ENCODE measurements at regions not wholly inside any gene's neighbourhood (a gene's known extent, or its start where the extent isn't known, plus 50 kb on each side); places are given as distances from the start of the nearest gene placed in this dataset.
"Not testable (repeated sequence)": the region's sequence is repeated elsewhere in the genome, so short reads cannot be mapped to it uniquely, and the experiment has no call there.

- no peaks in the 10 kb centered on the region for H3K4me1 ChIP-seq (ENCODE audit: control insufficient read depth in 1 of 2, insufficient read depth in 2 of 2, low read length in 2 of 2)
- 92 to 93% methylated on average over 4 of the region's 4 CpGs for WGBS, 2 donors
- no peak for ATAC-seq (ENCODE audit: low FRiP score)
- intact Hi-C loops (cut with DNase I) = no loop called here
- H3K27ac ChIP-seq (ENCODE audit: low read depth in 1 of 2, low read length in 2 of 2) = no peak overlapping the region
- no peaks in the 10 kb centered on the region for H3K27me3 ChIP-seq (ENCODE audit: control insufficient read depth in 1 of 2, insufficient read depth in 2 of 2, low read length in 1 of 2)
- no peaks in the 10 kb centered on the region for H3K9me3 ChIP-seq (ENCODE audit: control insufficient read depth, low read length)
- H3K36me3 ChIP-seq (ENCODE audit: control insufficient read depth in 1 of 2, insufficient read depth in 2 of 2, low read length in 1 of 2) = no peaks in the 10 kb centered on the region
- H3K4me3 ChIP-seq (ENCODE audit: low read length in 2 of 2) = no peak overlapping the region
- DNase-seq = no peak
Measured at GRCh38 chr18:11368020-11368419, 218.7 kb upstream of the PIEZO2 start.

GRCh38 chr18:11367351-11367750 lies 218.0 kb upstream of the PIEZO2 start:
- ATAC-seq (ENCODE audit: low FRiP score) = no peak
- H3K4me3 ChIP-seq (ENCODE audit: low read length in 2 of 2) = no peak overlapping the region
- no peaks in the 10 kb centered on the region for H3K27me3 ChIP-seq (ENCODE audit: control insufficient read depth in 1 of 2, insufficient read depth in 2 of 2, low read length in 1 of 2)
- no peaks in the 10 kb centered on the region for H3K4me1 ChIP-seq (ENCODE audit: control insufficient read depth in 1 of 2, insufficient read depth in 2 of 2, low read length in 2 of 2)
- no peak for DNase-seq
- H3K9me3 ChIP-seq (ENCODE audit: control insufficient read depth, low read length) = no peaks in the 10 kb centered on the region
- intact Hi-C loops (cut with DNase I) = no loop called here
- no peaks in the 10 kb centered on the region for H3K36me3 ChIP-seq (ENCODE audit: control insufficient read depth in 1 of 2, insufficient read depth in 2 of 2, low read length in 1 of 2)
- no peak overlapping the region for H3K27ac ChIP-seq (ENCODE audit: low read depth in 1 of 2, low read length in 2 of 2)

- no peak overlapping the region for H3K27ac ChIP-seq (ENCODE audit: low read depth in 1 of 2, low read length in 2 of 2)
- no peak for DNase-seq
- 25 to 27% methylated on average over 4 of the region's 4 CpGs for WGBS, 2 donors
- intact Hi-C loops (cut with DNase I) = no loop called here
- no peaks in the 10 kb centered on the region for H3K36me3 ChIP-seq (ENCODE audit: control insufficient read depth in 1 of 2, insufficient read depth in 2 of 2, low read length in 1 of 2)
- H3K4me3 ChIP-seq (ENCODE audit: low read length in 2 of 2) = no peak overlapping the region
- H3K4me1 ChIP-seq (ENCODE audit: control insufficient read depth in 1 of 2, insufficient read depth in 2 of 2, low read length in 2 of 2) = no peaks in the 10 kb centered on the region
- no peaks in the 10 kb centered on the region for H3K27me3 ChIP-seq (ENCODE audit: control insufficient read depth in 1 of 2, insufficient read depth in 2 of 2, low read length in 1 of 2)
- no peaks in the 10 kb centered on the region for H3K9me3 ChIP-seq (ENCODE audit: control insufficient read depth, low read length)
- no peak for ATAC-seq (ENCODE audit: low FRiP score)
Measured at GRCh38 chr18:11366410-11366809, 217.0 kb upstream of the PIEZO2 start.

GRCh38 chr18:11362856-11363255 lies 213.5 kb upstream of the PIEZO2 start:
- Histone ChIP-seq H3K4me3 (ENCODE audit: low read length in 2 of 2) (no peak overlapping the region), H3K4me1 (ENCODE audit: control insufficient read depth in 1 of 2, insufficient read depth in 2 of 2, low read length in 2 of 2) (no peaks in the 10 kb centered on the region), H3K9me3 (ENCODE audit: control insufficient read depth, low read length) (no peaks in the 10 kb centered on the region), H3K36me3 (ENCODE audit: control insufficient read depth in 1 of 2, insufficient read depth in 2 of 2, low read length in 1 of 2) (no peaks in the 10 kb centered on the region), H3K27me3 (ENCODE audit: control insufficient read depth in 1 of 2, insufficient read depth in 2 of 2, low read length in 1 of 2) (no peaks in the 10 kb centered on the region), H3K27ac (ENCODE audit: low read depth in 1 of 2, low read length in 2 of 2) (no peak overlapping the region)
- 87 to 91% methylated on average over 1 of the region's 1 CpG for WGBS, 2 donors
- no peak for DNase-seq
- intact Hi-C loops (cut with DNase I) = no loop called here
- no peak for ATAC-seq (ENCODE audit: low FRiP score)

GRCh38 chr18:11361862-11362261 lies 212.5 kb upstream of the PIEZO2 start:
- H3K27me3 ChIP-seq (ENCODE audit: control insufficient read depth in 1 of 2, insufficient read depth in 2 of 2, low read length in 1 of 2); H3K4me3 ChIP-seq (ENCODE audit: low read length in 2 of 2); H3K36me3 ChIP-seq (ENCODE audit: control insufficient read depth in 1 of 2, insufficient read depth in 2 of 2, low read length in 1 of 2); intact Hi-C loops (cut with DNase I); H3K27ac ChIP-seq (ENCODE audit: low read depth in 1 of 2, low read length in 2 of 2); H3K4me1 ChIP-seq (ENCODE audit: control insufficient read depth in 1 of 2, insufficient read depth in 2 of 2, low read length in 2 of 2); ATAC-seq (ENCODE audit: low FRiP score); DNase-seq; H3K9me3 ChIP-seq (ENCODE audit: control insufficient read depth, low read length): not testable (repeated sequence)
- WGBS, 2 donors = 92 to 96% methylated on average over 6 of the region's 6 CpGs

- 97% methylated on average over 1 of the region's 1 CpG for WGBS, 2 donors
- Histone ChIP-seq H3K27me3 (ENCODE audit: control insufficient read depth in 1 of 2, insufficient read depth in 2 of 2, low read length in 1 of 2) (no peaks in the 10 kb centered on the region), H3K9me3 (ENCODE audit: control insufficient read depth, low read length) (no peaks in the 10 kb centered on the region), H3K4me3 (ENCODE audit: low read length in 2 of 2) (no peak overlapping the region), H3K4me1 (ENCODE audit: control insufficient read depth in 1 of 2, insufficient read depth in 2 of 2, low read length in 2 of 2) (no peaks in the 10 kb centered on the region), H3K36me3 (ENCODE audit: control insufficient read depth in 1 of 2, insufficient read depth in 2 of 2, low read length in 1 of 2) (no peaks in the 10 kb centered on the region), H3K27ac (ENCODE audit: low read depth in 1 of 2, low read length in 2 of 2) (no peak overlapping the region)
- no peak for DNase-seq
- no peak for ATAC-seq (ENCODE audit: low FRiP score)
- intact Hi-C loops (cut with DNase I) = no loop called here
Measured at GRCh38 chr18:11357678-11358077, 208.3 kb upstream of the PIEZO2 start.

GRCh38 chr18:11344576-11344975 lies 195.2 kb upstream of the PIEZO2 start:
- 85 to 86% methylated on average over 18 of the region's 18 CpGs for whole genome bisulfite sequencing, 2 donors
- ATAC-seq (ENCODE audit: low FRiP score); DNase-seq; H3K27ac ChIP-seq (ENCODE audit: low read depth in 1 of 2, low read length in 2 of 2); H3K9me3 ChIP-seq (ENCODE audit: control insufficient read depth, low read length); H3K36me3 ChIP-seq (ENCODE audit: control insufficient read depth in 1 of 2, insufficient read depth in 2 of 2, low read length in 1 of 2); H3K27me3 ChIP-seq (ENCODE audit: control insufficient read depth in 1 of 2, insufficient read depth in 2 of 2, low read length in 1 of 2); H3K4me1 ChIP-seq (ENCODE audit: control insufficient read depth in 1 of 2, insufficient read depth in 2 of 2, low read length in 2 of 2); H3K4me3 ChIP-seq (ENCODE audit: low read length in 2 of 2); intact Hi-C loops (cut with DNase I): not testable (repeated sequence)

GRCh38 chr18:11343096-11343495 lies 193.7 kb upstream of the PIEZO2 start:
- H3K4me1 ChIP-seq (ENCODE audit: control insufficient read depth in 1 of 2, insufficient read depth in 2 of 2, low read length in 2 of 2) = no peaks in the 10 kb centered on the region

GRCh38 chr18:11342115-11342514 lies 192.7 kb upstream of the PIEZO2 start:
- H3K4me3 ChIP-seq (ENCODE audit: low read length in 2 of 2); H3K4me1 ChIP-seq (ENCODE audit: control insufficient read depth in 1 of 2, insufficient read depth in 2 of 2, low read length in 2 of 2); H3K27me3 ChIP-seq (ENCODE audit: control insufficient read depth in 1 of 2, insufficient read depth in 2 of 2, low read length in 1 of 2); H3K9me3 ChIP-seq (ENCODE audit: control insufficient read depth, low read length); ATAC-seq (ENCODE audit: low FRiP score); DNase-seq; H3K27ac ChIP-seq (ENCODE audit: low read depth in 1 of 2, low read length in 2 of 2); H3K36me3 ChIP-seq (ENCODE audit: control insufficient read depth in 1 of 2, insufficient read depth in 2 of 2, low read length in 1 of 2); intact Hi-C loops (cut with DNase I): not testable (repeated sequence)
- WGBS, 2 donors = 90 to 91% methylated on average over 5 of the region's 5 CpGs

More at GRCh38 chr18:11343096-11343495, 193.7 kb upstream of the PIEZO2 start:
- H3K27me3 ChIP-seq (ENCODE audit: control insufficient read depth in 1 of 2, insufficient read depth in 2 of 2, low read length in 1 of 2) = no peaks in the 10 kb centered on the region
- ATAC-seq (ENCODE audit: low FRiP score) (no peak), DNase-seq (no peak)
- H3K4me3 ChIP-seq (ENCODE audit: low read length in 2 of 2) = no peak overlapping the region
- no peak overlapping the region for H3K27ac ChIP-seq (ENCODE audit: low read depth in 1 of 2, low read length in 2 of 2)
- 94 to 98% methylated on average over 4 of the region's 4 CpGs for WGBS, 2 donors
- H3K36me3 ChIP-seq (ENCODE audit: control insufficient read depth in 1 of 2, insufficient read depth in 2 of 2, low read length in 1 of 2) = no peaks in the 10 kb centered on the region
- H3K9me3 ChIP-seq (ENCODE audit: control insufficient read depth, low read length) = no peaks in the 10 kb centered on the region
- intact Hi-C loops (cut with DNase I) = no loop called here
